ENCODE measurements at regions not wholly inside any gene's neighbourhood (a gene's known extent, or its start where the extent isn't known, plus 50 kb on each side); places are given as distances from the start of the nearest gene placed in this dataset.

DNA sequence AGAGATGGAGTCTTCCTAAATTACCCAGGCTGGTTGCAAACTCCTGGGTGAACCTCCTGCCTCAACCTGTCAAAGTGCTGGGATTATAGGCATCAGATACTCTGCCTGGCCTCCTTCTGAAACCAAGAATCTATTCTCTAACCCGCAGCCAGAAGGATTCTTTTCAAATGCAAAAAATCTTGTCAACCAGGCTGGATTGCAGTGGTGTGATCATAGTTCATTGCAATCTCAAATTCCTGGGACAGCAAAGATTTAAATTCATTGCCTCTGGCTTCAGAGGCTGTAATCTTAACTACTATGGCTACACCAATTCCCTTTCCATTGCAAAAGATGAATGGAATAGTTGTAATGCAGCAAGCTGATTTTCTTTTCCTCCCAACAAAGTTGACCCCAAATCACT is 106.3 kb upstream of the TBX3 start:
- no peaks in the 10 kb centered on the region for H3K36me3 Mint-ChIP-seq
- H3K9me3 Mint-ChIP-seq: peaks cover 3% of the 10 kb centered on the region
- POLR2A ChIA-PET: no interaction called here
- DNase-seq: no peak
- no peaks in the 10 kb centered on the region for H3K4me1 Mint-ChIP-seq (ENCODE audit: low read depth)
- H3K27me3 Mint-ChIP-seq: no peaks in the 10 kb centered on the region
- no peak overlapping the region for H3K27ac Mint-ChIP-seq
- CTCF ChIA-PET: no interaction called here
- intact Hi-C loops (cut with micrococcal nuclease): no loop called here
- no peak overlapping the region for H3K4me3 Mint-ChIP-seq

- Mint-ChIP-seq H3K27ac (no peak overlapping the region), H3K27me3 (no peaks in the 10 kb centered on the region), H3K36me3 (no peaks in the 10 kb centered on the region), H3K9me3 (peaks cover 3% of the 10 kb centered on the region), H3K4me1 (ENCODE audit: low read depth) (no peaks in the 10 kb centered on the region), H3K4me3 (no peak overlapping the region)
- no peak for DNase-seq
- ChIA-PET CTCF (no interaction called here), POLR2A (no interaction called here)
- intact Hi-C loops (cut with micrococcal nuclease): no loop called here
Measured at GRCh38 chr12:114789821-114790220, 105.8 kb upstream of the TBX3 start.

- H3K36me3 Mint-ChIP-seq: no peaks in the 10 kb centered on the region
- H3K4me1 Mint-ChIP-seq (ENCODE audit: low read depth): no peaks in the 10 kb centered on the region
- CTCF ChIA-PET: no interaction called here
- intact Hi-C loops (cut with micrococcal nuclease): no loop called here
- no peak overlapping the region for H3K4me3 Mint-ChIP-seq
- peaks cover 3% of the 10 kb centered on the region for H3K9me3 Mint-ChIP-seq
- H3K27me3 Mint-ChIP-seq: no peaks in the 10 kb centered on the region
- H3K27ac Mint-ChIP-seq: no peak overlapping the region
- no peak for DNase-seq
- POLR2A ChIA-PET: no interaction called here
Measured at GRCh38 chr12:114789276-114789675, 105.3 kb upstream of the TBX3 start.

DNA sequence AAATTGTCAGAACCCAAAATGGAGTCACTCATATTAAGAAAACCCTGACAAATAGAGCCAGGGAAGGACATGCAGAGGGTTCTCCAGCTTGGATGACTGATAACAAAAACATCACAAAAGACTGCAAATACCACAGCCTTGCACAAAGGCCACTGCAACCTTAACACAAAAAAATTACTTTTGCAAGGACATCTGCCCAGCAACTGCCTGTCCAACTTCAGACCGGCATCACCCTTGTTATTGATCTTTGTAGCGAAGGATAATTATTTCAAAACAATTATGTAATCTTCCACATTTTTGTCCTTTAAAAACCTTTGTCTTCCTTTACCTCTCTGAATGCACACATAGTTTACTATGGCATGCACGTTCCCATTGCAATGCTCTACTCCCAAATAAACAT is 100.6 kb upstream of the TBX3 start:
- intact Hi-C loops (cut with micrococcal nuclease): no loop called here
- Mint-ChIP-seq H3K27ac (no peak overlapping the region), H3K36me3 (no peaks in the 10 kb centered on the region), H3K27me3 (no peaks in the 10 kb centered on the region), H3K4me1 (ENCODE audit: low read depth) (no peaks in the 10 kb centered on the region), H3K4me3 (no peak overlapping the region), H3K9me3 (peaks cover 3% of the 10 kb centered on the region)
- POLR2A ChIA-PET: no interaction called here
- CTCF ChIA-PET: no interaction called here
- DNase-seq: no peak

DNA sequence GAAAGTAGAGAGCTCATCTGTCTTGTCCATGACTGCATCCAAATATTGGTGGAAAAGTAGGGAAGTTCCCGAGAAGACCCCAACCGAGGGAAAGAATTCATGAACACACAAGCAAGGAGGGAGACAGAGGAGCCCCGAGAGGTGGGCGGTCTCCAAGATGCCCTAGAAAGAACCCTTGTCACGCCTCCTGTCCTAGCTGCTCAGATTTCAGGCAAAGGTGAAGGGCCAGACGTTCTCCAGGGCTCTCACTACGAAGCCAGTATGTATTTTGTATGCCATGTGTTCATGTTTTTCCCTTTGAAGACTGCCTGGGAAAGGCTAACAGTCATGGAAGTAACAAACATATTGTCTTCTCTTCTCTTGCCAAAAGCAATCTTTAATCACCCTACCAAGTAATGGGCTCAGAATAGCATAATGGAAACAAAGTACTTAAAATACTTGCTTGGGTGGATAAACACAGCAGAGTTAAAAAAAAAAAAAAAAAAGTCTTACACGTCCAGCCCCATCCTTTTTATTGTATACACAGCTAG is 99.2 kb upstream of the TBX3 start:
- ChIA-PET POLR2A (no interaction called here), CTCF (no interaction called here)
- no peaks in the 10 kb centered on the region for H3K36me3 Mint-ChIP-seq
- peaks cover 3% of the 10 kb centered on the region for H3K9me3 Mint-ChIP-seq
- no peaks in the 10 kb centered on the region for H3K27me3 Mint-ChIP-seq
- no peak overlapping the region for H3K27ac Mint-ChIP-seq
- no peak overlapping the region for H3K4me3 Mint-ChIP-seq
- no peak for DNase-seq
- no peaks in the 10 kb centered on the region for H3K4me1 Mint-ChIP-seq (ENCODE audit: low read depth)
- intact Hi-C loops (cut with micrococcal nuclease): no loop called here

DNA sequence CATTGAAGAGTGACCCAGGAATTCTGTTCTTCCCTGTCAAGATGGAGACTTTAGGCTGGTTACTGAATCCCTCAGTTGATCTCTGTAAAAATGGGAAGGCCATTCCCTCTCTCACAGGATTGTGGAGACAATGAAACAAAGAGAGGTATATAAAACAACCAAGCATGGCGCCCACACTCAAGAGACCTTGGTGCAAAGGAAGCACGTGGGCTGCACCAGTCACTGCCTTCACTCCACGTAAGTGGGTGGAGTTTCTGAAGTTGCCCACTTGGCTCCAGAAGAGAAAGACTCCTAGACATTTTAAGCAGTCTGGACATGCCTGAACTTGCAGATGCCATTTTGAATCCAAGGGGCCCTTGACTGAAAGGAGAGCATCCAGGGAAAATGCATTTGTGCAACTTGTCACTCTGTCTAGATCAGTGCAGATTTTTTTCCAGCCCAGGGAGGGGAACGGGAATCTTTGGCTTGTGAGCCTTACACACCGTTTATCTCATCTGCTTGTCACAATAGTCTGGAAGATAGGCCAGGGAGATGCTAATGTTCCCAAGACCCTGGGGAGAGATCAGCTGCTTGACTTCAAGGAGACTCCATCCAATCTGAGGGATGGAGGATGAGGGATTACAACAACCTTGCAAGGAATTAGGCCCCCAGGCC is 96.9 kb upstream of the TBX3 start:
- Mint-ChIP-seq H3K27me3 (no peaks in the 10 kb centered on the region), H3K4me3 (no peak overlapping the region), H3K9me3 (no peaks in the 10 kb centered on the region), H3K36me3 (no peaks in the 10 kb centered on the region), H3K27ac (no peak overlapping the region), H3K4me1 (ENCODE audit: low read depth) (no peaks in the 10 kb centered on the region)
- intact Hi-C loops (cut with micrococcal nuclease): no loop called here
- POLR2A ChIA-PET: no interaction called here
- no peak for DNase-seq
- CTCF ChIA-PET: no interaction called here

- CTCF ChIA-PET: no interaction called here
- DNase-seq: no peak
- Mint-ChIP-seq H3K4me3 (no peak overlapping the region), H3K9me3 (peaks cover 3% of the 10 kb centered on the region), H3K27me3 (no peaks in the 10 kb centered on the region), H3K36me3 (peaks cover 3% of the 10 kb centered on the region), H3K4me1 (ENCODE audit: low read depth) (no peaks in the 10 kb centered on the region), H3K27ac (no peak overlapping the region)
- POLR2A ChIA-PET: no interaction called here
- intact Hi-C loops (cut with micrococcal nuclease): no loop called here
Measured at GRCh38 chr12:114779647-114780046, 95.7 kb upstream of the TBX3 start.

- Mint-ChIP-seq H3K4me1 (ENCODE audit: low read depth) (no peaks in the 10 kb centered on the region), H3K4me3 (no peak overlapping the region), H3K27ac (no peak overlapping the region), H3K27me3 (no peaks in the 10 kb centered on the region), H3K36me3 (peaks cover 3% of the 10 kb centered on the region), H3K9me3 (peaks cover 4% of the 10 kb centered on the region)
- ChIA-PET CTCF (no interaction called here), POLR2A (no interaction called here)
- intact Hi-C loops (cut with micrococcal nuclease): no loop called here
- no peak for DNase-seq
Measured at GRCh38 chr12:114779186-114779585, 95.2 kb upstream of the TBX3 start.

DNA sequence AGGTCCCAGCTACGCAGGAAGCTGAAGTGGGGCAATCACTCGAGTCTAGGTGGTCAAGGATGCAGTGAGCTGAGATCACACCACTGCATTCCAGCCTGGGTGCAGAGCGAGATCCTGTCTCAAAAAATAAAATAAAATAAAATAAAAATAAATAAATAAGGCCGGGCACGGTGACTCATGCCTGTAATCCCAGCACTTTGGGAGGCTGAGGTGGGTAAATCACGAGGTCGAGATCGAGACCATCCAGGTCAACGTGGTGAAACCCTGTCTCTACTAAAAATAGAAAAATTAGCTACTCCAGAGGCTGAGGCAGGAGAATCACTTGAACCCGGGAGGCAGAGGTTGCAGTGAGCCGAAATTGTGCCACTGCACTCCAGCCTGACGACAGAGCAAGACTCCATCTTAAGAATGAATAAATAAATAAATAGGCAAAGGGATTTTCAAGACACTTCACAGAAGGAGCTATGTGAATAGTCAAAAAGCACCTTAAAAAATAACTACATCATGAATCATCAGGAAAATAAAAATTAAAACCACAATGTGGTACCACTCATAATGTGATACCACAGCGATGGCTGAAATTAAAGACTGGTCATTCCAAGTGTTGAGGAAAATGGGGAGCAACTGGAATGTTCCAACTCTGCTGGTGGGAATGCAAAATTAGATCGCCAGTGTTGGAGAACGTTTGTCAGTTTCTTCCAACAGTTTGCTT is 92.9 kb upstream of the TBX3 start:
- Mint-ChIP-seq H3K9me3 (peaks cover 4% of the 10 kb centered on the region), H3K36me3 (peaks cover 3% of the 10 kb centered on the region), H3K4me1 (ENCODE audit: low read depth) (no peaks in the 10 kb centered on the region), H3K4me3 (no peak overlapping the region), H3K27ac (no peak overlapping the region), H3K27me3 (no peaks in the 10 kb centered on the region)
- no peak for DNase-seq
- CTCF ChIA-PET: no interaction called here
- POLR2A ChIA-PET: no interaction called here
- intact Hi-C loops (cut with micrococcal nuclease): no loop called here

GRCh38 chr12:114774699-114775098 is 90.7 kb upstream of the TBX3 start:
- Mint-ChIP-seq H3K4me1 (ENCODE audit: low read depth) (no peaks in the 10 kb centered on the region), H3K9me3 (peaks cover 4% of the 10 kb centered on the region), H3K4me3 (no peak overlapping the region), H3K36me3 (peaks cover 3% of the 10 kb centered on the region), H3K27me3 (no peaks in the 10 kb centered on the region), H3K27ac (no peak overlapping the region)
- ChIA-PET CTCF (no interaction called here), POLR2A (no interaction called here)
- DNase-seq: no peak
- intact Hi-C loops (cut with micrococcal nuclease): no loop called here

DNA sequence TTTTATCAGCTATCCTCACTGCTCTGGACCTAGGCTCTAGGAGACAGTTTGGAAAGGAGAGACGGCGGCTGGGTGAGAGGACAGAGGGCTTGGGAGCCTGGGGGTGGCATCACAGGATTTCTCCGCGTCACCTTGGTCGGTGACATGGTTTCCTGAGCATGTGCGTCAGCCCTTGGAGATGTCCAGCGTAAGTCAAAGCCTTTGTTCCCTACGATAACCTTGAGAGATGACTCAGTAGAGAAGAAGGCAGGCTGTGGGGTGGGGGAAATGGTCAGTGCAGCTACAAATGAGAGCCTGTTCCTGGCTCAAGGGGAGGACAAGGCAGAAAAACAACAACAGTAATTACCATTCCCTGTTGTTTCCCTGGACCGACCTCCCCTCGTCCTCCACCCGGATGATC is 90.2 kb upstream of the TBX3 start:
- no peak for DNase-seq
- Mint-ChIP-seq H3K9me3 (peaks cover 4% of the 10 kb centered on the region), H3K27ac (no peak overlapping the region), H3K4me1 (ENCODE audit: low read depth) (no peaks in the 10 kb centered on the region), H3K36me3 (peaks cover 3% of the 10 kb centered on the region), H3K4me3 (no peak overlapping the region), H3K27me3 (no peaks in the 10 kb centered on the region)
- ChIA-PET POLR2A (no interaction called here), CTCF (interaction anchor here (0.6 kb wide), 1 partner anchor 1144 kb away, joined by 3 read pairs; no protein-coding TSS in a partner anchor)
- intact Hi-C loops (cut with micrococcal nuclease): no loop called here

GRCh38 chr12:114770323-114770722 is 86.3 kb upstream of the TBX3 start:
- DNase-seq: no peak
- ChIA-PET CTCF (no interaction called here), POLR2A (no interaction called here)
- H3K36me3 Mint-ChIP-seq: peaks cover 3% of the 10 kb centered on the region
- H3K4me3 Mint-ChIP-seq: no peak overlapping the region
- intact Hi-C loops (cut with micrococcal nuclease): no loop called here
- no peaks in the 10 kb centered on the region for H3K4me1 Mint-ChIP-seq (ENCODE audit: low read depth)
- H3K27me3 Mint-ChIP-seq: no peaks in the 10 kb centered on the region
- no peak overlapping the region for H3K27ac Mint-ChIP-seq
- H3K9me3 Mint-ChIP-seq: peaks cover 6% of the 10 kb centered on the region

- DNase-seq: no peak
- Mint-ChIP-seq H3K4me1 (ENCODE audit: low read depth) (no peaks in the 10 kb centered on the region), H3K4me3 (no peak overlapping the region), H3K27me3 (no peaks in the 10 kb centered on the region), H3K9me3 (peaks cover 3% of the 10 kb centered on the region), H3K36me3 (no peaks in the 10 kb centered on the region), H3K27ac (no peak overlapping the region)
- ChIA-PET CTCF (no interaction called here), POLR2A (no interaction called here)
- intact Hi-C loops (cut with micrococcal nuclease): no loop called here
Measured at GRCh38 chr12:114769634-114770033, 85.7 kb upstream of the TBX3 start.
